ENCODE measurements at regions not wholly inside any gene's neighbourhood (a gene's known extent, or its start where the extent isn't known, plus 50 kb on each side); places are given as distances from the start of the nearest gene placed in this dataset.

DNA sequence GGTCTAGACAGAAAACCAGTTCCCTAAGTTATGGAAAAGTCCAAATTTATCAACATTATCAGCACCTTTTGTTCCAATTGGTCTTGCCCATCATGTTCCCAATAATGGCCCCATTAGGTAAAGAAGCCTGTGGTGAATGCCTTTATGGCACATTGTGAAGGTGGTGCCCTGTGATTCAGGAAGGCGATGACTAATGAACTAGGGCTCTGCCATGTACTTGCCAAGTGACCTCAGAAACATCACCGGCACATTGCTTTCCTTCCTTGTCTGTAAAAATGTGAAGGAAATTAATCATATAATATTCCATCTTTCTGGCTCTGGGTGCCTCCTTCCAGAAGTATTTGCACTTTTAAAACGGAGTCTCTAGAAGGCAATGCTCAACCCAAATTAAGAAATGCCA is 132.3 kb downstream of the UNC5CL start:
- DNase-seq = no peak

DNA sequence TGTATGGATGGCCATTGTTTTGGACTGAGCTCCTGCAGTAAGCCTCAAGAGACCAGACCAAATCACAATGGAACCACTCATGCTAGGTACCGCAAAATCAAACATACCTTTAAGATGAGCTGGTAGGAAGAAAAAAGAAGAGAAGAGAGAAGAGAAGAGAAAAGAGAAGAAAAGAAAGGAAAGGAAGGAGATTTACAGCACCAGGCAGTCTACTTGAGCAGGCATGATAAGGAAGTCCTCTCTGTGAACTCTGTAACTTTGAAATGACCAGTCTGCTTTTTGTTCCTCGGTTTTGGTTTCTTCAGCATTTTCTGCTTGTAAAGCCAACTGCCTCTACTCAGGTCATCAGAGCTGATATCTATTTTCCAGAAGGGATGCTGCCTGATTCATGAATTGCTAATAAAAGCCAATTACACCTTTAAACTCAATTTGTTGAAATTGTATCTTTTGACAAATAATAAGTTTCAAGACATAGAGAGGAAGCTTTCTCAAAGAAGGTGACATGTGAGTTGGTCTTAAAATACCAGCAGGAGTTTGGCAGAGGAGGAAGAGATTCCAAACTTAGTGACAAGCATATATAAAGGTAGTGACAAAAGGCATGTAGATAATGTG is 134.3 kb downstream of the UNC5CL start:
- DNase-seq = no peak

DNA sequence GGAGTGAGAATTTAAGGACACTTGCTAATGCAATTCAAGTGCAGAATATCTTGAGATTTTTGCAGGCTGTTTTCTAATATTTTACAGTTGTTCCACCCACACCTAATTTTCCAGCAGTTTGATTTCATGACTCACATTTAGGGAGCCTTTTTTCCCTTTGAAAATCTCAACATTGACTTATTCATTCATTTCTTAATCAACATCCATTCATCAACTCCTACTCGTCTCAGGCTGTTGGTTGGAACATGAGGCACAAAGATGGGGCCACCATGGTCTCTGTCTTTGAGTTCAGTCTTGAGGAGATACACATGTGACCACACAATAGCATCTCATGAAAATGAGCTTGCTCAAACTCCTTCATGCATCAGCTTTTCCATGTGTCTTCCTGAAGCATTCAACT is 135.6 kb downstream of the UNC5CL start:
- no peak for DNase-seq

DNA sequence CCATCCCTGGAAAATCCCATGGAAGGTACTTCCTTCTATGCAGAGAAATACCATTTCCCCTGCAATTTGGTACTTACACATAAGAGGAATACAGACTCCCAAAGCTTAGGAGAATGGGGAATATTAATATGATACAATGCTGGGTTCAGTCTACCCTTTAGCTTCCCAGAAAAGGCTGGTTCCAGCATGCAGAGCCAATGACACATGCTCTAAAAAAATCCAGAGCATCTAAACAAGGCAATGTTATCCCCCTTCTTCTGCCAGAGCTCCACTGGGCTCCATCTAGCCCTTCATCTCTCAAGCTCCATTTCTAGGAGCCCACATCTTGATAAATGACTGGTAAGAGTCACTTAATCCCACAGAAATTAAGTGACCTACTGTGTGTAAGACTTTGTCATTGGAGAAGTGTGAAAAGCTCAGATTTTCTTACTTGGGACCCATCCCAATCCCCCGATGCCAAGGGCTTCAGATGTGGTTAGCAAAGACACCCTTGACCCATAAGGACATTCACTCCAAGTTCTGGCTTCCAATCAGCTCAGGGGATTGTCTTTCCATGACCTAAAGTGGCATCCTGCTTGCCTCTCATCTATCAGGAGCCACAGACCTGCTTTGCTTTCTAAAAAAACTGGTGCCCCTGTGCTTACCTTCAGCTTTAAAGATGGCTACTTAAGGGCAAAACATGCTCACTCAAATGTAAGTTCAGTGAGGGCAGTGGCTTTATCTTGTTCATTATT is 137.5 kb downstream of the UNC5CL start:
- no peak for DNase-seq

DNA sequence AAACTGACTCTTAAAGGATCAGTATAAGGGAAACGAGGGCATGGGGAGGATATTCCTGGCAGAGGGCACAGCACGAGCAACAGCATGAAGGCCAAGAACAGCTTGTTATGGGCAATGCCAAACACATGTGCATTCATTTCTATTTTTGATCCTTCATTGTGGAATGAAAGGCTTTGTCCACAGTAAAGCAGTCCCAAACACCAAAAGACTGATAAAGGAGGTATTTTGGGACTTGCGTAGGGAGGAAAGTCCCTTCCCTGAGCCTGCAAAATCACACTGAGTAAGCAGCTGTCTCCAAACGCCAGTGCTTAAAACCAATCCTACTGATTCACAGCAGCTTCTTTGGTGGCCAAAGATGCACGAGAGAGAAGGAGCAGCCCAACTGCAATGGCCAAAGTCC is 138.2 kb downstream of the UNC5CL start:
- no peak for DNase-seq

DNA sequence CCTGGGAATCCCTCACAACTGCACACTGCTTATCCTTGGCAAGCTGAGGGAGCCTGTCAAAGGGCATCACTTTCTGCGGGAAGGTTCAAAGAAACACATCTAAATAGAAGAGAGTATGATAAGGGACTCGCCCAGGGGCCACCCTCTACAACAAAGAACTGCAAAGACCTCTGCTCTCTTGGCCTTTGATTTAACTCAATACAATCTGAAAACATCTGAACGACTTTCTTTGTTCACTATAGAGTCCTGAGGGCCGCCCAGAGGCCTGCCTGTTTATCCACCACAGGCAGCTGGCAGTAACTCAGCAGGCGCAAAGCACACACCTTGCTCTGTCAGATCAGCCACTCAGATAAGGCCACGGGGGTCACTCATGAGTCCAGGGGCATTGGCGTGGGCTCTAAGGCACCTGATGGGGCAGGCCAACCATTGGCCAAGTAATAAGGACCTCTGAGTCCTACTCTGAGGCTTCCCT is 139.3 kb downstream of the UNC5CL start:
- no peak for DNase-seq

DNA sequence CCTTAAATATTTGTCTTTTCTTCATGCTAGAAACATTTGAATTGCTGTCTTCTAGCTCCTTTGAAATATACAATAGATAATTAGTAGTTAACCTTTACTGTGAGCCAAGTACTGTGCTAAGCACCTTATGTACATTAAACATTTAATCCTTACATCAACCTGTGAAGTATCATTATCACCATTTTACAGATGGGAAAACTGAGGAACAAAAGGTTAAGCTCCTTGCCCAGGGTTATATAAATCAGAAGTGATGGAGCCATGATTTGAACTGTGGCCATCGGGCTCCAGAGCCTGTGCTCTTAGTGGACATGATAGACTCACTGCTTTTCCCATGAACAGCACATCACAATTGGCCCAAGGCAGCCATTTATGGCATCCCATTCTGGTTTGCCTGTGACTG is 140.9 kb downstream of the UNC5CL start:
- no peak for DNase-seq

DNA sequence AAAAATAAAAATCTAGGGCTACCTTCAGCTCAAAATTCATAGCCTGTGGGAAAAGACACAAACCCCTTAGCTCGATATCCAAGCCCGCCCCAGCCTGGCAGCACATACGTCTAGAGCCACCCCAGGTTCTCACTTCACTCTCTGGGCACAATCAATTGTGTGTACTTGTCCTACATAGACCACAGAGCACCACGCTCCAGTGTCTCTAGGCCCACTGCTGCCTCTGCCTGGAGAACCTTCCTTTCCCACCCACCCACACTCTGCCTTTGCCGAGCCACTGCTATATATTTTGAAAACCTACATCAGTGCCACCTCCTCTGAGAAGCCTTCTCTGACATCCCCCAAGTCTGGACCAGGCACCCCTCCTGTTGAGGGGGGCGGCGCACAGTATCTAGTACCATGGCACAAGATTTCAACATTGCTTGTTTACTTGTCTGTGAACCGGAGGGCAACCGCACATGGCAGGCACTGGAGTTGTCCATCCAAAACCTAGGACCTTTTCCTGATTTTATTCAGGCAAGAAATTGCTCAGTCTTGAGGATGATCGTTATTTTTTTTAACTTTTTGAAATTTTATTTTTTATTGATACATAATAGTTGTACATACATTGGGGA is 141.5 kb downstream of the UNC5CL start:
- DNase-seq = no peak

DNA sequence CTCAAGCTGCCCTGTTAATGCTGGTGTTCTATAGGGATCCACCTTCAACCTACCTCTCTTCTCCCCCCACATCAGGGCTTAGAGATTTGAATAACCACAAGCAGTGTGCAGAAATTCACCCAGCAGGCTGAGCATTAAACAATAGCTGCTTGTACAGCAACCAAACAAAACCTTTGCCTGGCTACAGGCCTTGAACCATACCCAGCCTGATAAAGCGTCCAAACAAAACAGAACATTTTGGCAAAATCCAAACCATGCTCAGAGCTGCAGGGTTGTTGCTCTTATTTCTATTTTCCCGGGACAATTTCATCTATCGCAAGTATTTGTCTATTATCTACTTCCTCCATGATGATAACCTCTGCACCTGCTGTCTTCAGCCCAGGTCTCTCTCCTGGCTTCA is 142.3 kb downstream of the UNC5CL start:
- DNase-seq = no peak

DNA sequence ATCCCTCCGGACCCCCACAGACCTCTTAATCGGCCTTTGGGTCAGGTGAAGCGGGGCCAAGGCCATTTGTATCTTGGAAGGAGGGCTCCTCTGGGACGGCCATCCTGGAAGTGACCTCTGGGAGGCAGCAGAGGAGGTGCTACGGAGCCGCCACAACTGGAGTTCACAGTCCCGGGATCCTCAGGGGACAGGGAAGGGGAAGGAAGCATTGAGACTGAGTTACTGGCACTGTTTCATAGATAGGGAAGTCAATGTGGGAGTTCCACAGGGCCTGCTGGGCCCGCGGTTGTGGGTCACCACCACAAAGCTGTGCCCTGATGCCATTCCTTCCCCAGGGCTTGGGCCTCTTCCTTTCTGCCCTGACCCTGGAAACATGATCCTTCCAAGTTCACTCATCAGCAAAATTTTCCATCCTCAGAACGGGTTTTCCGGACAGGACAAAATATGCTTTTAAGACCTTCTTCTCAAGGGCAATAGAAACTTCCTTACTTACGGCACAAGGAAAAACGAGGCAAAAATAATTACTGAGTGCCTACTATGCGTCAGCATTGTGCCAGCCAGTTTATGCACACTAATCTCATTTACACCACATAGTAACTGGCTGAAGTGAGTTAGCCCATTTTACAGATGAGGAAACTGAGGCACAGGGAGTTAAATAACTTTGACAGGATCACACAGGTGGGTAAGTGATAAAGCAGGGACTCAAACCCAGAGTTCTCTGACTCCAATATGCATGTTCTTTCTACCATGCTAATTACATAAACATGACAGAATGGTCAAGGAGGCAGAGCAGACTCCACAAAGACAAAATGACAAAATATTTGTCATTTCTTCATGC is 143.8 kb downstream of the UNC5CL start:
- DNase-seq = no peak

DNA sequence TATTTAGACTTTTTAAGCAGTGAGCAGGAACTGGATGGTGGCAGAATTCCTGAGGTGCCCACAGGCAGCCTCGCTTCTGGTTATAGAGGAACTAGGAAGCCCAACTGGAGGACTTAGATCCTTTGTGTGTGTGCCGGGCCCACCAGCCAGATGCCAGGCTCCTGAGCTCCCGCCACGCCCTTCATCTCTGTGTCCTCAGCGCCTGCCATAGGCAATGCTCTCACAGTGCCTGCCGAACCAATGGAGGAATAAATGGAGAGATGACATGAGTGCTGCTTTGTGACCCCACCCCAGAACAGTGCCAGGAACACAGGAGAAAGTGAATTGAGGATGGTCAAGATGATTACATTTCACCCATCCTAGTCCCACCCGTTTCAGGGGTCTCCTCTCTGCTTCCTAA is 146.0 kb downstream of the UNC5CL start:
- no peak for DNase-seq

DNA sequence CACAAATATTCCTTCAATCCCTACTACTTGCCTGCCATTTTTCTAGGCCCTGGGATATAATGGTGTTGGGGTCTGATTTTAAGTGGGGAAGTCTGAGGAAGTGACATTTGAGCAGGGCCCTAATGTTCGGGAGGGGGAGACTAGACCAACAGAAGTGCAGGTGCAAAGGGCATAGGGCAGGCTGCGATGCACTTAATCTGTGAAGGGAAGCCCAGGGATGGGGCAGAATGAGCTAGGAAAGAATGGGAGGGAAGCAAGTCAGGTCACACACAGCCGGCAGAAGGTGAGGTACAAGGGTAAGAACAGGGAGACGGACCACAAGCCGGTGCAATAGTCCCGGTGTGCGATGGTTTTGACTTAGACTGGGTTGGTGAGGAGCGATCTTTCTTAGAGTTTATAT is 146.8 kb downstream of the UNC5CL start:
- no peak for DNase-seq

DNA sequence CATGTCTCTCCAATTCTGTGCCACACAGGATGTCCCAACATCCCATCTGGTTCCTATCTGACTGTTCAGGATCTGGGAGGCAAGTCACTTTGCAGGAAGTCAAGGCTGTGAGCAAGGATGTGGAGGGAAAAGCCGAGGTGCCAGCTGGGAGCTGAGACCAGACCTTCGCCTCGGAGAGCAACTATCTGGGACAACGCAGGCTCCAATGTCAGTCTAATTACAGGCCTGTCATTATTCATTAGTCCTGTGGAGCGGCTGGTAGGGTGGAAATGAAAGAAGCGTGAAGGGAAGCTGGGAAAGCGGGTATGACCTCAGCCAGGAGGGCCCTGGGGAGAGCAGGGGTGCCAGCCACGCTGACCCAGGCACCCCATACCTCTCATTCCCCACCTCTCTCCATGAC is 147.3 kb downstream of the UNC5CL start:
- no peak for DNase-seq

DNA sequence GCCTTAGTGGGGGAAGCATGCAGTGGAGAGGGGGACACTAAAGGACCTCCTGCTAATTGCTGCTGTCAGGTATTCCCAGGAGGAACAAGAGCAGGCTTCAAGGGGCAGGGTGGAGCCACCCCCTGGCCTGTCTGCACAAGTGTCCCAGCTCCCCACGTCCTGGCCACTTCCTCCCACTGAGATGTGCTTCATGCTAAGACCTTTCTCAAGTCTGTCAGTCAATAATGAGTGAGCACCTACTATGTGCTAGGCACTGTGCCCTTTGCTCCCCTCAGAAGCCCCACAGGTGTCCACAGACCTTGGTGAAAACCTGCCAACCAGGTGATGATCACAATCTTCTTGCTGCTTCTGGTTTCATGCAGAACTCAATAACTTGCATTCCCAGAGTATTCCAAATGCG is 147.9 kb downstream of the UNC5CL start:
- DNase-seq = no peak

DNA sequence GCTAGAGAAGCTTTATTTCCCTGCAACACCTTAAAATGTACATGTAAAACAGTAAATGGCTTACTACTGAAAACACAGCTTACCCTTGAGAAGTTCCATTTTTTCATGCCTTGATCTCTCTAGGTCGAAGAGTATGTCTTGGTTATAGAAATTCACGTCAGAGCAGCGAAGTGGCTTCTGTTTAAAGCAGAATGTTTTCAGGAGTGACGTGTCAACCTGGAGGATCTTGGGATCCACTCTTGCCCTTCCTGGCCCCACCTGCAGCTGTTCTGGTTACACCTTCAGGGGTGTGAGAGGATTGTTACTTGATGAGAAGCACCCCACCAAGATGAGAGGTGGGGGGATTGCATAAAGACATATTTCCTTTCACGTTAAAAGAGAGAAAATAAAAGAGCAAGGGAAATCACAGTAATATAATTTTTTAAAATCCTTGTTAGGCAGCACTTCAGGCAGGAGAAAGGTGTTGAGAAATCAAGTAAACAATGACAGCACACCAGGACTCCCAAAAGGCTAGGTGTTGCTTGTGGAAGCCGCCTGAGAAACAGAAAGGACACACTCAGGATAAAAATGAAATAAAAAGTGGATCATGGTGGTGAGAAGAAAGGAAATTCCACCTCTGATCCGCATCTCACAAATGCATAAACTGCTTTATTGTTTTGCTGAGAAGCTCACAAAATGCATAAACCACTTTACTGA is 149.7 kb downstream of the UNC5CL start:
- DNase-seq = no peak

DNA sequence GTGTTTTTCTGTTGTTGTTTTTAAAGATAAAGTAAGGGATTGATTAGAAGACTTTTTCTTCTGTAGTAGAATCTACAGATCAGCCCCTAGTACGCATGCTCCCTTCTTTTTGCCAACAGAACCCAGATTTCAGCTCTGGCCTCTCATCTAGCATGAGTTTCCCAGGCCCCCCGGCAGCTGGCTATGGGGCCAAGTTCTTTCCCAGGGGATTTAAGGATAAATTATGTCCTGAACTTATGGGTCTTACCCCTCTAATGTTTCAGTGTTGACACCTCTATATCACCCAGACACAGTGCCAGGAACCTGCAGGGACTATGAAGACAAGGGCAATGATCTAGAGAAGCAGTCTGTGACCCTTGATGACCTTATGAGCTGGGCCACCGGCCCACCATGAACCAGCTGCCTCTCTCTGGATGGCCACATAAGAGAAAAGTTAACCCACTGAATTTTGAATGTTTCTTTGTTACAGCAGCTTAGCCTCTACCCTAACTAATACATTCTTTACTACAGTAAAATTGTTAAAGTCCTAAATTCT is 150.5 kb downstream of the UNC5CL start:
- DNase-seq = no peak

DNA sequence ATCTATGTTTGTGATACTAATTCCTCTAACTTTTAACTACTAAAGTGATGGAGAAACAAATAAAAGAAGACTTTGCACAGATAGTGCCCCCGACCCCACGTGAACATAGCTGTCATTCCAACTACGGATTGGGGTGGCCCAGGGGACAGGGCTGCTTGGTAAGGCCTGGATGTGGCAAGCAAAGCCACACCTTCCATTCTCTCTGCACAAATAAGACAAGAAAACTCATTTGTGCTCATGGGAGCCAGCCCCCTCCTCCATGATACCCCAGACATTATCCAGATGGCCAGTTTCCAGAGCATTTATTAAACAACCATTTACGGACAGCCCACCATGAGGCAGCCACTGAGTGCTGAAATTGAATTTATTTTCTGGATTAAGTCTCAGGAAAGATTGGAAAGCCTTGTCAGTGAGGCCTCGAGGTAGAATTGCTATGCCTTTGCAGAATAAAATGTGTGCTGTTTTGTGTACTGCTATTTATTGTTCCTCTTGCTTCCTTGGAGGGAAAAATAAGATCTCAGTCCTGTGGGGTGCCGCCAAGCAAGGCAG is 151.2 kb downstream of the UNC5CL start:
- no peak for DNase-seq

DNA sequence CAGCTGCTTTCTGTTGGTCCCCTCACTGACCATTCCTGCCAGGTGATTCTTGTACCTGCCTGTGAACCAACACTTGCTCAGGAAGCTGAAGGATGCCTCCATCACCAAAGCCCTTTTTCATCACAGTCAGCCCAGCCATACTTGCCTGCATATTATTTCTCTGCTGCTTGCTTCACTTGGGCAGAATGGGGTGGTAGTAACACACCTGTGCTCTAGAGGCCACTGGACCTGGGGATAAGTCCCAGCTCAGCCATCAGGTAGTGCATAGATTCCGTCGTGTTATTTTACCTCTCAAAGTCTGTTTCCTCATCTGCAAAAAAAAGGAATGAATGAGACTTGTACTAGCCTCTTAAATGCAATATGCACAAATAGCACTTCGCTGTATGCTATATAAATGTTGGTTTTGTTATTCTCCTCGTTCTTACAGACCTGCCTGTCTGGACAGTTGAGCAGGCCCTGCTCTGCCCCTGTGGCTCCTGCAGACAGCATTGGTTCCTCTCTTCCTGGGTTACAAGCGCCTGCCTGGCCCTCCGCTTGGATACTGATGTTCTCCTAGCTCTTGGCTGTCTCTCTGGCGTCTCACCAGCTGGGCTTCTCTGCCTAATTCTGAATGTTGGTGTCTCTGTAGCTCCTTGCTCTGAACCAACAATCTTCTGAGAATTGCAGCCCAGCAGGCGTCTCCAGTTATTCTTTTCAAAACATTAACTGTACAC is 151.8 kb downstream of the UNC5CL start:
- no peak for DNase-seq

DNA sequence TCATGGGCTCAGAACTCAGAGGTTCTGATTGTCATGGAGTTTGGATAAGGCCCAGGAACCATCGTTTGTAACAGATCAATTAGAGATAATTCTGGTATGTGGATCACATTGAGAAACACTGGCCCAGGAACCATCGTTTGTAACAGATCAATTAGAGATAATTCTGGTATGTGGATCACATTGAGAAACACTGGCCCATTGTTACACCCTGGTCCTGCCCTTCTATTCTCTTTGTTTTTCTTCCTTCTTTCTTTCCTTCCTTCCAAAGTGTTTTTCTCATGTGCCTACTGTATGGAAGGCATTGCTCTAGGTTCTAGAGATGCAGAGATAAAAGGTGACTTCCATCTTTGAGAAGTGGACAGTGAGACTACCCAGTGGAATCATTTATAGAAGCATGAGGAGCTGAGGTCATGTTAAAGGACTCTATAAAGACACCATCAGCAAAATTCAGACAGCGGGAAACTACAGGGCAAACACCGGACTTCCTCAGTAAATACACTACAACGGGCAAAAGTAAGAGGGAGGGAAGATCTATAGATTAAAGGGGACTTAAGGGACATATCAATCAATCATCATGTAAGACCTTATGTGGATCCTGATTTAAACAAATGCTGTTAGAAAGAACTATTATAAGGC is 153.8 kb downstream of the UNC5CL start:
- DNase-seq = no peak

DNA sequence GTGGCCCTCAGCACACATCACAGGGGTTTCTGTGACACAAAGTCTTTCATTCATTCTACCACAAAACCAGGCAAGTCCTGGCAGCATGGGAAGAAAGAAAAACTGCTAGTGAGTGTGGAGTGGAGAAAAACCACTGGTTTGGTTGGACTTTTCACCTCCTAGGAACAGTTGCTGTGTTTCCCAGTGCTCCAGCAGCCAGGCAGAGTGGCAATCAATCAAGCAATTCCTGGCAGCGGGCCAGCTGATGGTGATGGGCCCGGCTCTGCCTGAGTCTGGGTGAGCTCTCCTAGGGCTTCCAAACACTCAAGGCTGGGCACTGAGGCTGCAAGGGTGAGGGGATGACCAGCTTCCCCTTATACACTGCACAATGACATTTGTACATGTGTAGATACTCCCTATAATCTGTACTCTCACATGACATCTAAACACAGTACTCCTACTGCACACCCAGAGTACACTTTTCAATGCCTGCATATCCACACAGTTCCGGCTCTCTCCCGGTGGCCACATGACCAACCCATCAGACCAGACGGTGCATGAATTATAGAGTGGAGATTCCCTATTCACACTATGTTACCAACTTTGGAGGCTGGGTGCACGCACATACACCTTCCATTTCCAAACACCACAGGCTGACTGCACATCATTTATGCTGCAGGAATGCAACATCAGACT is 156.6 kb downstream of the UNC5CL start:
- no peak for DNase-seq

DNA sequence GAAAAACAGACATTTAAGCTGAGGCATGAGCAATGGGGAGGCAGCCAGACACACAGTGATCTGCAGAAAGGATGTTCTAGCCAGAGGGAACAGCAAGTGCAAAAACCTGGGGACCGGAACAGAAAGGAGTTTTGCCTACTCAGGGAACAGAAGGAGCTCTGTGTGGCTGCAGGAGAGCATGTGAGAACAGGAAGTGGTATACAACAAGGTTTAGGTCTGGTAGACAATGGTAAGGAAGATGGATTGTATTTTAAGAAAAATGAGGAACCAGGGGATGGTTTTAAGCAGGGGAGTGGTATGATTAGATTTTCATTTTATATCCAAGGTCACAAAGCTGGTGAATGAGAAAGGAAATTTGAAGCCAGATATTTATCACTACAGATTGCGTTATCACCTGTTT is 157.5 kb downstream of the UNC5CL start:
- DNase-seq = no peak
